Cardiac fibroblast (primary cell): ENCODE measurements at regions not wholly inside any gene's neighbourhood (a gene's known extent, or its start where the extent isn't known, plus 50 kb on each side); places are given as distances from the start of the nearest gene placed in this dataset.
A peak's percentile ranks its signal among the peaks of the same experiment; 100 is the strongest.

Source experiments
- DNase-seq, 2 donors: peaks; one replicate each; pipeline versions ENCODE4 v3.0.0 to v3.0.0-alpha.2; 2010; ENCODE audit warnings: low read depth in 2 of 2
- H3K4me3 ChIP-seq, 2 donors: replicated peaks in 1 of 2; 1 replicate in 1 of 2; 2 replicates in 1 of 2; pipeline ENCODE4 v1.5.1; 2011; ENCODE audit warnings: low read depth in 2 of 2, low read length in 2 of 2, mild to moderate bottlenecking in 2 of 2, moderate library complexity in 1 of 2
- TF ChIP-seq, protein P1 (sequence below): IDR thresholded peaks from one replicate; pipeline ENCODE4 v1.5.1; 2011; ENCODE audit warnings: low read depth, mild to moderate bottlenecking, low read length, inconsistent platforms

DNA sequence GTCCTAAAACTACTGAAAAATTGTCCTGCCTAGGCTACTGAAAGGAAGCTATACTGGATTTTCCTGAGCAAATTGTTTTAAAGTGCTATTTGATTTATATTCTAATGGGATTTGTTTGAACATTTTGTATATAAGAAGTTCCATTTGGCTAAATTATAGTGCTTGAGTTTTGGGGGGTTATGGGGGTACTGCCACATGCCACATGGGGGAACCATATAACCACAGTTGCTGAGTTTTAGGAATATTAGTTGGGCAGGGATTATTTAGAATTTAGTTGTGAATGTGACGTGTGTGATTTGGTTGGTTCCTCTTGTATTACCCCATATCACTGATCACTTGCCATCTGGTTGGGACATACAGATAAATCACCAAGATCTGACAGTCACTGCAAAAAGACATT is 224.5 kb upstream of the TAPT1 start:
- TF ChIP-seq, protein P1, sequence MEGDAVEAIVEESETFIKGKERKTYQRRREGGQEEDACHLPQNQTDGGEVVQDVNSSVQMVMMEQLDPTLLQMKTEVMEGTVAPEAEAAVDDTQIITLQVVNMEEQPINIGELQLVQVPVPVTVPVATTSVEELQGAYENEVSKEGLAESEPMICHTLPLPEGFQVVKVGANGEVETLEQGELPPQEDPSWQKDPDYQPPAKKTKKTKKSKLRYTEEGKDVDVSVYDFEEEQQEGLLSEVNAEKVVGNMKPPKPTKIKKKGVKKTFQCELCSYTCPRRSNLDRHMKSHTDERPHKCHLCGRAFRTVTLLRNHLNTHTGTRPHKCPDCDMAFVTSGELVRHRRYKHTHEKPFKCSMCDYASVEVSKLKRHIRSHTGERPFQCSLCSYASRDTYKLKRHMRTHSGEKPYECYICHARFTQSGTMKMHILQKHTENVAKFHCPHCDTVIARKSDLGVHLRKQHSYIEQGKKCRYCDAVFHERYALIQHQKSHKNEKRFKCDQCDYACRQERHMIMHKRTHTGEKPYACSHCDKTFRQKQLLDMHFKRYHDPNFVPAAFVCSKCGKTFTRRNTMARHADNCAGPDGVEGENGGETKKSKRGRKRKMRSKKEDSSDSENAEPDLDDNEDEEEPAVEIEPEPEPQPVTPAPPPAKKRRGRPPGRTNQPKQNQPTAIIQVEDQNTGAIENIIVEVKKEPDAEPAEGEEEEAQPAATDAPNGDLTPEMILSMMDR = peak; percentile 17
- no peak overlapping the region for H3K4me3 ChIP-seq
- DNase-seq = peak; percentile 5 to 15

DNA sequence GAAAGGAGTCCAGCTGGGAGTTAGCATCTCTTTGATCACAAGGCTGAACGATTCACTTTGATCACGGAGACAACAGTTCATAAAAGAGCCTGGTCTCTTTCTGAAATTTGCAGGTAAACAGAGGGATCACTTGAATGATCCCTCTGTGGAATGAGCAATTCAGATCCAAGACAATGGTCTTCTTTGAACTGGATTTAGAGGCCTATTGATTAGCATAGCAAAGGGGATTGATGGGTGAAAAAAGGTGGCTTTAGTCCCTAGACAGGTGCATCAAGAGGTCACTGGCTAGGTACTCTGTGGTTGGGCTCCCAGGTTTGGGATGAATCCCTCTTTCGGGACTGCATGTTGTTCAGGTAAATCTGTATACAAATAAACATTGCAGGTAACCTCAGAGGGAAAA is 223.8 kb upstream of the TAPT1 start:
- DNase-seq = no peak
- H3K4me3 ChIP-seq = no peak overlapping the region
- TF ChIP-seq, protein P1 = no peak

DNA sequence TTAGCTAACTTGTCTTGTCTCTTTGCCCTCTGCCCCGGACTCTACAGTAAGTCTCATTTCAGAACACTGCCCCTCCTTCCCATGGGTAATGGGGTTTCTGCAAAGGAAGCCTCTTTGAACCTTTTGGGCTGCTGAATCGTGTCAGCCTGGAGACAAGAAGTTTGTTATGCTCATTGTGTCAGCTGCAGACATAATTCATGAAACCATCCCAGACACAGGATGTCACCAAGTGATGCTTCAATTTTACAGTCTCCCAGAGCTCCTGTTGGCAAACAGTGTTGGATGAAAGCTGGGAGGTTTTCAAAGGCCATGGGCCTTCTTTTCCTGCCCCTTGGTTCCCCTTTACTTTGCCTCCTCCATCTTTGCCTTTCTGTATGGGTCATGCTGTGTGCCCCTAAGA is 223.1 kb upstream of the TAPT1 start:
- no peak for DNase-seq
- no peak overlapping the region for H3K4me3 ChIP-seq
- TF ChIP-seq, protein P1 = no peak

DNA sequence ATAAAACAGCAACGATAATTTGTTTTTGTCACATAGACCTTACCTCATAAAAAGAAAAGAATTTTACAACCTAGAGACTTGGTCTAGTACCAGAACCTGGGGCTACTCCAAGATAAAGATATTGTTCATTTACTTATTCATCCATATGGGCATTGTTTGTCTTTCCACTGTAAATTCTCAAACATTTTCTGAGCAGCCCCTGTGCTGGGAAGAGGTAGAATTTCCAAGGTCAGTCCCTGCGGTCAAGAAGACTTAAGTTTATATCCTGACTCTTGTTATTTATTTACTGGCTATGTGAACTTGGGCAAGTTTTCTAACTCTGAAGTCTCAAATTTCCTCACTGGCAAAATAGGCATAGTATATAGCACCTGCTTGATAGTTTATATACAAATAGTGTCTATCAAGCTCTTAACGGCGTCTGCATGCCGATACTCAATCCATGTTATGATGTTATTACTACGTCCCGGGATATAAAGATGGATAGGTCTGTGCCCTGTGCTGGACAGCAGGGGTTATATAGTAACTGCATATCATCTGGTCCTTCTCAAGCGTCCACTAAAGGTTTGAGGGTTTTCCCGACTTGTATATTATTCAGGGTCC is 222.1 kb upstream of the TAPT1 start:
- TF ChIP-seq, protein P1 = no peak
- DNase-seq = no peak
- H3K4me3 ChIP-seq = no peak overlapping the region

DNA sequence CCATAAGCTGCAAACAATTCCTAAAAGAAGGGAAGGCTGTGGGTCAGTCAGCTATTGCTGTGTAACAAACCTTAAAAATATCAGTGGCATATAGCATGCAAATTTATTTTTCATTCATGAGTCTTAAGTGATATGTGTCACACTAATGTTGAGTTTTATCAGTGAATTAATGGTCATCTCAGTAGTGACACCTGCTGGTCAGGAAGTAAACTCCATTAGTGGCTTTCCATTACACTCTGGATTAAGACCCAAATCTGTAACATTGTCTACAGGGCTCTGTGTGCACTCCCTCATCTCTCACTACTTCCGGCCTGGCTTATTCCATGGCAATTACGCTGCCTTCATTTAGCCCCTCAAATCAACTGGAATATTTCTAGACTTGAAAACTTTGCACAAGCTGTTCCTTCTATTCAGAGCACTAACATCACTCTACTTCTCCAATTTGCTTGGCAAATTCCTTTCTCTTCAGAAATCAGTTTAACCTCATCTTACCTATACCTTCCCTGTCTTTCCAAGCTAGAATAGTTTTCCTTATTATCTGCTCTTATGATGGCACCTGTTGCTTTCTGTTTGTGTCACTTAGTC is 217.3 kb upstream of the TAPT1 start:
- no peak overlapping the region for H3K4me3 ChIP-seq
- DNase-seq = peak; percentile 61 to 68
- TF ChIP-seq, protein P1 = peak; percentile 74

DNA sequence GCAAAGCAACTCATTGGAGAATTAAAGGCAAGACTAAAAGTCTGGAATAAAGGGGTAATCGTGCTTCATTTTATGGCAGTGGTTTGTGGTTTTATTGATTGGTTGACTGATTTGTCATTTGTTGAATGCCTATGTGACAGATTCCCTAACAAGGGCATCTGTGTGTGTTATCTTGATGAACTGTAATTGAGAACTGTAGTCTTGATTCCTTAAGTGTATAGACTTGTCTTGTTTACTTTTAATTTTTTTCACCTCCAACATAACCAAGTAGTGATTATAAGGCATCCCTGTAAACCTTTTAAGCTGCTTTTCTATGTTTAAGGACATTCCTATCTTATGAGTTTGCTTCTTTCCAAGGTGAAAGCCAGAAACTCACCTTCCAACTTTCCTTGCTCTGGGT is 216.0 kb upstream of the TAPT1 start:
- no peak overlapping the region for H3K4me3 ChIP-seq
- TF ChIP-seq, protein P1 = no peak
- DNase-seq = no peak

DNA sequence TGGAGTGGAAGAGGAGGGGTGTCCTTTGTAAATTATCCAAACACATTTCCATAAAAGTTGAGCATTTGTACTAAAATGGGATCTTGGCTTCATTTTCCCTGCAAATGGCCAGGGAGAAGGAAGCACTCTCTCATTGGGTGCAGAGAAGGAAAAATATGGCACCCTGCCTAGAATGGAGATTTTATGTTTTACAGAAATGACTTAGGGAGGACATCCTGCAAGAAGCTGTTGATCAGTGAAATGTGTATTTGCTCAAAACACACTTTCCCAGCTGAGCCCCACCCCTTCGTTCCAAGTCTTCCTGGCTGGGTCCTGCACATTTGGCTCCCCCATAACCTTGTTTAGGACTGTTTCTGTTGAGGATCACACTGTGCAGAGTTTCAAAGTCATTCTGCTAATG is 213.5 kb upstream of the TAPT1 start:
- DNase-seq = no peak
- no peak overlapping the region for H3K4me3 ChIP-seq
- TF ChIP-seq, protein P1 = no peak
